CD14-positive monocyte (primary cell): ENCODE measurements at regions not wholly inside any gene's neighbourhood (a gene's known extent, or its start where the extent isn't known, plus 50 kb on each side); places are given as distances from the start of the nearest gene placed in this dataset.

Source experiments
- DNase-seq, 3 donors: peaks; one replicate each; pipeline ENCODE4 v3.0.0-alpha.2; 2011 to 2022
- H2AFZ ChIP-seq: 2 replicates; pipeline ENCODE4 v1.6.0; 2012; ENCODE audit warnings: mild to moderate bottlenecking, low read depth, low read length, inconsistent platforms; ENCODE audit not compliant: insufficient read depth, poor library complexity, severe bottlenecking
- H3K27ac ChIP-seq, 2 donors: 1 replicate in 1 of 2; 2 replicates in 1 of 2; pipeline ENCODE4 v1.5.1; 2012 to 2013; ENCODE audit warnings: low read length in 2 of 2, control low read depth in 1 of 2, inconsistent platforms in 1 of 2, low read depth in 1 of 2, mild to moderate bottlenecking in 1 of 2
- H3K27me3 ChIP-seq, 2 donors: one replicate each; pipeline versions ENCODE4 v1.6.0 to v1.6.1; 2011 to 2013; ENCODE audit warnings: low read length in 2 of 2; ENCODE audit not compliant: control insufficient read depth in 2 of 2, insufficient read depth in 2 of 2
- H3K36me3 ChIP-seq, 2 donors: replicated peaks in 1 of 2; 1 replicate in 1 of 2; 2 replicates in 1 of 2; pipeline versions ENCODE4 v1.5.1 to v1.6.1; 2012 to 2013; ENCODE audit warnings: low read length in 2 of 2, control low read depth in 1 of 2, inconsistent platforms in 1 of 2, mild to moderate bottlenecking in 1 of 2; ENCODE audit not compliant: insufficient read depth in 2 of 2, control insufficient read depth in 1 of 2
- H3K4me1 ChIP-seq, 2 donors: 1 replicate in 1 of 2; 2 replicates in 1 of 2; pipeline versions ENCODE4 v1.5.1 to v1.6.1; 2012 to 2013; ENCODE audit warnings: low read length in 2 of 2, control low read depth in 1 of 2, inconsistent platforms in 1 of 2, mild to moderate bottlenecking in 1 of 2, moderate library complexity in 1 of 2; ENCODE audit not compliant: insufficient read depth in 2 of 2, control insufficient read depth in 1 of 2
- H3K4me2 ChIP-seq: replicated peaks from 2 replicates; pipeline ENCODE3; 2012; ENCODE audit warnings: low read length, moderate library complexity, mild to moderate bottlenecking; ENCODE audit not compliant: poor library complexity, severe bottlenecking; ENCODE audit errors: extremely low read depth
- H3K4me3 ChIP-seq, 3 experiments: fragments of 200-600 bp in 1 of 3; sonication (generic) in 1 of 3; replicated peaks in 1 of 3; 1 replicate in 2 of 3; 2 replicates in 1 of 3; pipeline ENCODE4 v1.5.1; 2011 to 2013; ENCODE audit warnings: low read length in 3 of 3, mild to moderate bottlenecking in 3 of 3, control low read depth in 2 of 3, low read depth in 2 of 3, inconsistent platforms in 1 of 3, moderate library complexity in 1 of 3
- H3K79me2 ChIP-seq: 2 replicates; pipeline ENCODE4 v1.6.0; 2012; ENCODE audit warnings: mild to moderate bottlenecking, control low read depth, inconsistent platforms, low read length, moderate library complexity; ENCODE audit not compliant: insufficient read depth
- H3K9ac ChIP-seq: 2 replicates; pipeline ENCODE4 v1.6.0; 2017; ENCODE audit warnings: low read length, mild to moderate bottlenecking; ENCODE audit not compliant: insufficient read depth, poor library complexity, severe bottlenecking
- H3K9me3 ChIP-seq, 2 donors: replicated peaks in 1 of 2; 1 replicate in 1 of 2; 2 replicates in 1 of 2; pipeline versions ENCODE4 v1.5.1 to v1.6.1; 2012 to 2013; ENCODE audit warnings: low read length in 2 of 2, control low read depth in 1 of 2; ENCODE audit not compliant: control insufficient read depth in 1 of 2, insufficient read depth in 1 of 2
- H4K20me1 ChIP-seq: 2 replicates; pipeline ENCODE4 v1.6.0; 2012; ENCODE audit warnings: mild to moderate bottlenecking, low read length, control low read depth, moderate library complexity; ENCODE audit not compliant: insufficient read depth
- H3K27ac Mint-ChIP-seq, 7 donors: one replicate each; pipeline ENCODE4 v1.8.0; 2020; ENCODE audit warnings: mild to moderate bottlenecking in 7 of 7, mixed read lengths in 7 of 7, moderate library complexity in 6 of 7, inconsistent platforms in 2 of 7
- H3K27me3 Mint-ChIP-seq, 3 donors: one replicate each; pipeline ENCODE4 v1.8.0; 2021 to 2022; ENCODE audit warnings: low read depth in 3 of 3, mild to moderate bottlenecking in 3 of 3, mixed read lengths in 3 of 3, moderate library complexity in 3 of 3, inconsistent platforms in 1 of 3
- H3K36me3 Mint-ChIP-seq, 2 donors: one replicate each; pipeline ENCODE4 v1.8.0; 2020; ENCODE audit warnings: mixed read lengths in 2 of 2, inconsistent platforms in 1 of 2, mild to moderate bottlenecking in 1 of 2
- H3K4me1 Mint-ChIP-seq: one replicate; pipeline ENCODE4 v1.8.0; 2020; ENCODE audit warnings: mild to moderate bottlenecking, mixed read lengths
- H3K4me3 Mint-ChIP-seq, 2 donors: one replicate each; pipeline ENCODE4 v1.8.0; 2020; ENCODE audit warnings: mild to moderate bottlenecking in 2 of 2, mixed read lengths in 2 of 2, moderate library complexity in 1 of 2
- H3K9me3 Mint-ChIP-seq, 7 donors: one replicate each; pipeline ENCODE4 v1.8.0; 2020 to 2022; ENCODE audit warnings: mixed read lengths in 7 of 7, mild to moderate bottlenecking in 6 of 7, moderate library complexity in 6 of 7, inconsistent platforms in 2 of 7
- WGBS: methylation state at CpG from one replicate; pipeline ENCODE4 v1.1.5; 2013; ENCODE audit warnings: missing lambda C conversion rate; ENCODE audit not compliant: insufficient coverage; 5-methylcytosine and 5-hydroxymethylcytosine counted together
- intact Hi-C, 2 donors: fragments of 100-400 bp; cut with micrococcal nuclease; formaldehyde crosslinking; loops; one replicate each; pipeline versions ENCODE4 v1.15.0 to v1.15.1; 2023
- TF ChIP-seq, protein P1 (sequence below): fragments of 200-600 bp; IDR thresholded peaks from one replicate; pipeline ENCODE4 v1.8.0; 2022; ENCODE audit warnings: antibody characterized with exemption, mild to moderate bottlenecking

DNA sequence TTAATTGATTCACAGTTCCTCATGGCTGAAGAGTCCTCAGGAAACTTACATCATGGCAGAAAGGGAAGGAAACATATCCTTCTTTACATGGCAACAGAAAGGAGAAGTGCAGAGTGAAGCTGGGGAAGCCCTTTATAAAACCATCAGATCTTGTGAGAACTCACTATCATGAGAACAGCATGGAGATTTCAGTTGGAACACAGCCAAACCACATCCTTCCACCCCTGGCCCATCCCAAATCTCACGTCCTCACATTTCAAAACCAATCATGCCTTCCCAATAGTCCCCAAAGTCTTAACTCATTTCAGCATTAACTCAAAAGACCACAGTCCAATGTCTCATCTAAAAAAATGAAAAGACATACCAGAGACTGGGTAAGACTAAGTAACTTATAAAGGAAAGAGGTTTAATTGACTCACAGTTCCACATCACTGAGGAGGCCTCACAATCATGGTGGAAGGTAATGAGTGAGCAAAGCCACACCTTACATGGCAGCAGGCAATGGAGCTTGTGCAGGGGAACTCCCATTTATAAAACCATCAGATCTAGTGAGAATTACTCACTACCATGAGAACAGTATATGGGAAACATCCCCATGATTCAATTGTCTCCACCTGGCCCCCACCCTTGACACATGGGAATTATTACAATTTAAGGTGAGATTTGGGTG is 105.2 kb downstream of the MRPL39 start:
- Mint-ChIP-seq H3K27me3 (peaks cover 0 to 4% (median 0%) of the 10 kb centered on the region in 3 donors), H3K9me3 (peaks cover 21 to 48% (median 32%) of the 10 kb centered on the region in 7 donors), H3K4me3 (no peak overlapping the region), H3K27ac (peak overlapping the region; percentile 82 to 95 (median 91)), H3K36me3 (no peaks in the 10 kb centered on the region), H3K4me1 (peaks cover 18% of the 10 kb centered on the region)
- DNase-seq: peak; percentile 70 to 92 (median 75)
- Histone ChIP-seq H3K4me1 (peaks cover 13 to 16% of the 10 kb centered on the region in 2 donors), H4K20me1 (no peaks in the 10 kb centered on the region), H3K27ac (peak overlapping the region; percentile 44 to 59), H3K4me3 (peak overlapping the region in 1 of 3 experiments; percentile 39), H3K79me2 (no peaks in the 10 kb centered on the region), H3K27me3 (no peaks in the 10 kb centered on the region), H3K36me3 (no peaks in the 10 kb centered on the region), H3K4me2 (peak overlapping the region; percentile 21), H2AFZ (no peak overlapping the region), H3K9ac (no peak overlapping the region), H3K9me3 (peaks cover 33 to 40% of the 10 kb centered on the region in 2 donors)
- TF ChIP-seq, protein P1, sequence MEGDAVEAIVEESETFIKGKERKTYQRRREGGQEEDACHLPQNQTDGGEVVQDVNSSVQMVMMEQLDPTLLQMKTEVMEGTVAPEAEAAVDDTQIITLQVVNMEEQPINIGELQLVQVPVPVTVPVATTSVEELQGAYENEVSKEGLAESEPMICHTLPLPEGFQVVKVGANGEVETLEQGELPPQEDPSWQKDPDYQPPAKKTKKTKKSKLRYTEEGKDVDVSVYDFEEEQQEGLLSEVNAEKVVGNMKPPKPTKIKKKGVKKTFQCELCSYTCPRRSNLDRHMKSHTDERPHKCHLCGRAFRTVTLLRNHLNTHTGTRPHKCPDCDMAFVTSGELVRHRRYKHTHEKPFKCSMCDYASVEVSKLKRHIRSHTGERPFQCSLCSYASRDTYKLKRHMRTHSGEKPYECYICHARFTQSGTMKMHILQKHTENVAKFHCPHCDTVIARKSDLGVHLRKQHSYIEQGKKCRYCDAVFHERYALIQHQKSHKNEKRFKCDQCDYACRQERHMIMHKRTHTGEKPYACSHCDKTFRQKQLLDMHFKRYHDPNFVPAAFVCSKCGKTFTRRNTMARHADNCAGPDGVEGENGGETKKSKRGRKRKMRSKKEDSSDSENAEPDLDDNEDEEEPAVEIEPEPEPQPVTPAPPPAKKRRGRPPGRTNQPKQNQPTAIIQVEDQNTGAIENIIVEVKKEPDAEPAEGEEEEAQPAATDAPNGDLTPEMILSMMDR: no peak
- intact Hi-C loops: no loop called here
- 0% methylated on average over 1 of the region's 1 CpG for WGBS

DNA sequence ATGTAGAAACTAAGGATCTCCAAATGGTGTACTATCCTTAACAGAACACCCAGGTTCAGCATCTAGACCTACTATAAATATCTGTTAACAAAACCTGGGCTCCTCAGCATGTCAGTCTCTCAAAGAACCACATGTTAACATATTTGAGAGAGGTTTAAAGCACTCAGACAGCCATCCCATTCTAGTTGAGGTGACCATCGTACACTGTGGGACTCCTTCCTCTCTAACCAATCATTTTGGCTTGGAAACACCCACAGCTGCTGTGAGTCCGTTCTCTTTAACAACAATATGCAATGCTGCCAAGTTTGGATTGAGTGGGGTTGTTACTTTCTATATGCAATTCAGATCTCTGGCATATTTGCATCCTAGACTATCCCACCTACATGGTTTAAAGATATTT is 105.8 kb downstream of the MRPL39 start:
- intact Hi-C loops: no loop called here
- Mint-ChIP-seq H3K36me3 (no peaks in the 10 kb centered on the region), H3K9me3 (peaks cover 21 to 48% (median 32%) of the 10 kb centered on the region in 7 donors), H3K27ac (peak overlapping the region in 4 of 7 donors; percentile 51 to 95 (median 83)), H3K4me3 (peak overlapping the region in 1 of 2 donors; percentile 29), H3K4me1 (peaks cover 18% of the 10 kb centered on the region), H3K27me3 (peaks cover 0 to 4% (median 0%) of the 10 kb centered on the region in 3 donors)
- peak overlapping the region in 1 of 2 donors; percentile 59 for H3K27ac ChIP-seq
- H3K9ac ChIP-seq: no peak overlapping the region
- peaks cover 13 to 16% of the 10 kb centered on the region in 2 donors for H3K4me1 ChIP-seq
- H2AFZ ChIP-seq: no peak overlapping the region
- no peaks in the 10 kb centered on the region for H3K79me2 ChIP-seq
- H3K9me3 ChIP-seq: peaks cover 33 to 40% of the 10 kb centered on the region in 2 donors
- H3K4me3 ChIP-seq: peak overlapping the region in 1 of 3 experiments; percentile 39
- no CpG with 5 or more reads among the region's 2 CpGs for WGBS
- no peak for DNase-seq
- TF ChIP-seq, protein P1: no peak
- no peaks in the 10 kb centered on the region for H3K36me3 ChIP-seq
- peak overlapping the region; percentile 21 for H3K4me2 ChIP-seq
- H4K20me1 ChIP-seq: no peaks in the 10 kb centered on the region
- H3K27me3 ChIP-seq: no peaks in the 10 kb centered on the region
